NCI-H1417 treated with DMSO at 0.1 percent for 48 hours (cell line): ENCODE measurements at regions not wholly inside any gene's neighbourhood (a gene's known extent, or its start where the extent isn't known, plus 50 kb on each side); places are given as distances from the start of the nearest gene placed in this dataset.
A peak's percentile ranks its signal among the peaks of the same experiment; 100 is the strongest.
"Not testable (repeated sequence)": the region's sequence is repeated elsewhere in the genome, so short reads cannot be mapped to it uniquely, and the experiment has no call there.

Source experiments
- DNase-seq: peaks from one replicate; lab custom pipeline; 2025; lab: John Stamatoyannopoulos, UW

DNA sequence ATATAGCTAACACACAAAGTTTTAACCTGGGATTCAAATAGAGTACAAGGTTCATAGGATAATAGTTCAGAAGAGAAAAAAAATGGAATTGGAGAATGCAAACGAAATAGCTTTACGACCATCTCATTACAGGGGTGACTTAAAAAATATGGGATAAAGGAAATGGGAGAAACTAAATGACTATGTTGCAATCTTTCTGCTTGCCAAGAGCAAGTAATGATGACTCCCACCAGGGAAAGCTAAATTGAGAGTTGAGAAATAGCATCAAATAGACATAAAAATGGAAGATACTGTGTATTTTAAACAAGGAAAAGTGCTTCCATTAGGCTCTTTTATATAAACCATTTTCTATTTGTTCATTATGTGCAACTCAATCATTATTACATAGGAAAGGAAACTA lies 155.7 kb upstream of the ATXN7L3B start:
- DNase-seq = no peak

GRCh38 chr12:74382983-74383382 lies 154.7 kb upstream of the ATXN7L3B start:
- DNase-seq = no peak

GRCh38 chr12:74391283-74391682 lies 146.4 kb upstream of the ATXN7L3B start:
- no peak for DNase-seq

DNA sequence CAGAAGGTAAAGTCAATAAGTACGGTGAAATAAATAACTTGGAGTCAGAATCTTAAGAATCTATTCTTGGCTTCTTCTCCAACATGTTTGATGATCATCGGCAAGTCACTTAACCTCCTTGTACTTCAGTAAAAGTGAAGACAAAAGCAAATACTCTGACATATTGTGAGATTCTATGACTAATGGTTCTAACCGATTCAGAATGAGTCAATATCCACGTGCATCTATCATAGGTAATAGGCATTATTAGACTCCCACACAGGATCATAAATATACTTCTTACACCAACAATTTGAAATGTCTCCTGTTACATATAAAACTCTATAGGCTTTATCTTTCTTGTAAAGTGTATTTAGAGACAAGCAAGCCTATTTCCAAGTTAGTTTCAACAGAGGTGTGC lies 144.4 kb upstream of the ATXN7L3B start:
- DNase-seq = no peak

DNA sequence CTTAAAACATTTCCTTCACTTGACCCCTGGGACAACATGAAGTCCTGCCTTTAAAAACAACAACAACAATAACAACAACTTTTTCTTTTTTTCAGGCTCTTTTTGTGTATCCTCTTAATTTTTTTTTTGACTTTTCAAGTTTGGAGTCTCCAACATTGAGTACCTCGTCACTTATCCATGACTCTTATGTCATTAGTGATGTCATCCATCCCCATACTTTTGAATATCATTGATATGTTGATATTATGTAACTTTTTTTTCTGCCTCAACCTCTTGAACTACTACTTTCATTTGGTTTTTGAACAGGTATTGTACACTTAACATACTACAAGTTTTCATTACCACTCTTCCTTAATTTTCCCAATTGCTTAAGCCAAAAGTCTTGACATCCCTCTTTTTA lies 143.0 kb upstream of the ATXN7L3B start:
- DNase-seq = no peak

- DNase-seq = no peak
Measured at GRCh38 chr12:74401035-74401434, 136.6 kb upstream of the ATXN7L3B start.

DNA sequence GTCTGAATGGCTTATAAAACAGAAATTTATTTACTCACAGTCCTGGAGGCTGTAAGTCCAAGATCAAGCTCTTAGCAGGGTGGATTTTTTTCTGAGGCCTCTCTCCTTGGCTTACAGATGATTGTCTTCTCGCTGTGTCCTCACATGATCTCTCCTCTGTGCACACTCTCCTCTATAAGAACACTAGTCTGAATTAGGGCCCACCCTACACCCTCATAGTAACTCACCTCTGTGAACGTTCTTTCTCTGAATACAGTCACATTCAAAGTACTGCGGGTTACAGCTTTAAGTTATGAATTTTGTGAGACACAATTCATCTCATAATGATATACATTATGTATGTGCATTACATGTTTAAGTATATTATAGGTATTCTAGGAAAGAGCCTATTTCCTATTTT lies 135.7 kb upstream of the ATXN7L3B start:
- no peak for DNase-seq

- DNase-seq = not testable (repeated sequence)
Measured at GRCh38 chr12:74403221-74403470, 134.5 kb upstream of the ATXN7L3B start.

DNA sequence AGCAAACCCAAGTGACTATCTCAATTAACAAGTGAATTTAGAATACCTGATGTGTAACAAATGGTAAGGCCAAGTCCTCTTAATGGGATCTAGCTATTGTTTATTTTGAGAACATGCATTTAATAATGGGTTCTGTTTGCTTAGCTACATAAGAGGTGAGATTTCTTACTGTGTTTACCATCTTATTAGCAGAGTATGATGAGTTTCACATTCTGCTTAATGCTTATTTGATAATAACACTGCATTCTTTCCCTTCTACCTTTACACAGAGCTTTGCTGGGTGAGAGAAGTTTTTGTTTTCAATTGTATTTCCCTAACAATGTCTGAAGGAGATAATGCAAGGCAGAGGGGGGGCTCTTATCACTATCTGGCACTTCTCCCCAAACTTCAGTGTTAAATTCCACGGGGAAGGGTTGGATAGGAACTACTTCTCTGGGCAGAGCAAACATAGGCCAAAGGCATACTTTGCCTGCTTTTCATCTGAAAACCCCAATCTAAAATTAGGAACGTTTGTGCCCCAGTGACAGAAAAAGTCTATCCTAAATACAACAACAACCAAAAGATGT lies 129.0 kb upstream of the ATXN7L3B start:
- peak; percentile 62 for DNase-seq

DNA sequence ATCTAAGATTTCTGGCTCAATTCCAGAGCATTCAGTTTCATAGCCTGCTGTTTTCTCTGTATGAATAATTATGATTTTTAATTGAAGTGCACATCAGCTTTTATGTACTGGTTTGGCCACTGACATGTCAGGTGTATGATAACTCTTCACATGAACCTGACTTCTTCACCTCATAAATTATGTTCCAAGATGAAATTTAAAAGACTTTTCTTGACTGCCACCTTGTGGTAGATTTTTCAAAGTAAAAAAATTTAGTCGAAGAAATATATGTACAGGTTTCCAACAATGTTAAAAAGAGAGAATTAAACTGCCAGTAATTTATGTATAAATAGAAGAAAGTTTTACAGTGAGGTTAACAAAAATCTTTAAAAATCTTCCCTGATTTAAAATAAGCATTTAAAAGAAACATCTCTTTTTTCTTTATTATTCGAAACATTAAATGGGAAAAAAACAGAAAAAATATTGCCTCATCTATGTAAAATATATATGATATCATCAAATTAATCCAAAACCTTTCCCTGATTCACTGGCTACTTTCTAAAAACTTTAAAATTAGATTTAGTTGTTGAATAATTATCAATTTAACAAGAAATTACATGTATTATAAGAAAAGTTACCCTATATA lies 124.9 kb upstream of the ATXN7L3B start:
- DNase-seq = peak; percentile 22

GRCh38 chr12:74415633-74416032 lies 122.0 kb upstream of the ATXN7L3B start:
- no peak for DNase-seq

- no peak for DNase-seq
Measured at GRCh38 chr12:74418573-74418972, 119.1 kb upstream of the ATXN7L3B start.

DNA sequence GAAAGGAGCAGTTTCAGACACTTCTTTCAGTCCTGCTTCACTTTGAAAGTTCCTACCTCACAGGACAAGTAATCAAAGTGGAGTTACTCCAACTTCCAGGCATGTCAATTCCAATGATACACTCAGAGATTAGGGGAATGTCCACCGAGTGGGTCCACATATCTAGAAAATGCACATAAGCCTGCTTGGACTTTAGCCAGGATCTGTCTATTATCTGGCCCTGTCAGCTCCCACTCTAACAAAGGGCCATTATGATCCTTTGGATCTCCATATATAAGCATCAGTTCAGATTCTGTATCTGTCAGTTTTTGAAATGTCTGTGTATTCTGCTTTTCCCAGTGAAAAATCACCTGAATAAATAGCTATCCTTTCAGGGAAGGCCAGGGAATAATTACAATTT lies 112.9 kb upstream of the ATXN7L3B start:
- DNase-seq = no peak

DNA sequence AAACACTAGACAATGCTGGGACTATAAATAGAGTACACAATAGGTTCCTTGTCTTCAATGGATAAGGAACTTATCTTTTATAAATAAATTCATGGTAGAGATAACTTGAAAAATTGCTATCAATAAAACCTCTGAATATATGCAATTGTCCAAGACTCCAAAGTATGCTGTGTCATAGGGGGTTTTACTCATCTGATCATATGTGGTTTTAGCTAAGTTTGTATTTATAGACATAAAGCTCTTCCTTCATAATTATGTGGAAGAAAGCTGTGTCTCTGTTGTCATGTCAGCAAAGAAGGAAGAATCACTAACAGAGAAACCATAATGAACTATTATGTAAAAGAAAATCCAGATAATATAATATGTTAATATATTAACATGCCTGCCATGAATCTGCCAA lies 111.5 kb upstream of the ATXN7L3B start:
- DNase-seq = no peak

GRCh38 chr12:74429535-74429934 lies 108.1 kb upstream of the ATXN7L3B start:
- DNase-seq = no peak

GRCh38 chr12:74431801-74432200 lies 105.8 kb upstream of the ATXN7L3B start:
- DNase-seq = no peak

DNA sequence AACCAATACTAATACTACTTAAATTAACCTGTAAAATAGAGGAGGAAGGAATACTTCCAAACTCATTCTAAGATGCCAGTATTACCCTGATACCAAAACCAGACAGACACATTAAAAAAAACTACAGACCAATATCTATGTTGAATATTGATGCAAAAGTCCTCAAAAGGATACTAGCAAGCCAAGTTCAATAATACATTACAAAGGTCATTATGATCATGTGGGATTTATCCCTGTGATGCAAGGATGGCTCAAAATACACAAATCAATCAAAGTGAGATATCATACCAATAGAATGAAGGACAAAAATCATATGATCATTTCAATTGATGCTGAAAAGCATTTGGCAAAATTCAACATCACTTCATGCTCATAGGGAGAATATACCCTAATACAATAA lies 97.2 kb upstream of the ATXN7L3B start:
- no peak for DNase-seq

- no peak for DNase-seq
Measured at GRCh38 chr12:74441872-74442271, 95.8 kb upstream of the ATXN7L3B start.

GRCh38 chr12:74446466-74446865 lies 91.2 kb upstream of the ATXN7L3B start:
- no peak for DNase-seq

GRCh38 chr12:74449872-74450271 lies 87.8 kb upstream of the ATXN7L3B start:
- no peak for DNase-seq

- no peak for DNase-seq
Measured at GRCh38 chr12:74454109-74454508, 83.5 kb upstream of the ATXN7L3B start.

GRCh38 chr12:74455429-74455828 lies 82.2 kb upstream of the ATXN7L3B start:
- DNase-seq = no peak

DNA sequence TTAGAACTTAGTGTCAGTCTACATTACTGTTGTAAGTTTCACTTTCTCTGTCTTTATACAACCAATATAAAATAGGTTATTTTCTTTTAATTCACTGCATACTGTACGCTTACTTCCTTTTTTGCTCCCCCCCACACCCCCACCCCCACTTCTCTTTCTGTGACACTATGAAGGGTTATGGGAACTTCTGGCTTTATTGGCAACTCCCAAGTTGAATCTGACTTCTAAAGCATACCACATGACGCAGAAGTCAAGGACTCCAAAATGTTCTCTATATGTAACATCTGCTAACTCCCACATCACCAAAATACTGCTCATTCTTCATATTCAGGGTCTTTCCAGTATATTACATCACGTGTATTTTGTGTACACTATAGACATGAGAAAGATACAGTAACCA lies 81.2 kb upstream of the ATXN7L3B start:
- no peak for DNase-seq

DNA sequence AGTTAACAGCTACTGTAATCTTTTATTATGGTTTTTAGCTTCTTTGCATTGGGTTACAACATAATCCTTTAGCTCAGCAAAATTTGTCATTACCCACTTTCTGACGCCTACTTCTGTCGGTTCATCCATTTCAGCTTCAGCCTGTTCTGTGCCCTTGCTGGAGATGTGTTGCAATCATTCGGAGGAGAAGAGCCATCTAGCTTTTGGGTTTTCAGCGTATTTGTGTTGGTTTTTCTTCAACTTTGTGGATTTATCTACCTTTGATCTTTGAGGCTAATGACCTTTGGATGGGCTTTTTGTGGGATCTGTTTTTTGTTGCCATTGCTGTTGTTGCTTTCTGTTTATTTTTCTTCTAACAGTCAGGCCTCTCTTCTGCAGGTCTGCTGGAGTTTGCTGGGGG lies 69.2 kb upstream of the ATXN7L3B start:
- DNase-seq = no peak

GRCh38 chr12:74476234-74476633 lies 61.4 kb upstream of the ATXN7L3B start:
- DNase-seq = no peak
